Mesendoderm (in vitro differentiated cells): ENCODE measurements at regions not wholly inside any gene's neighbourhood (a gene's known extent, or its start where the extent isn't known, plus 50 kb on each side); places are given as distances from the start of the nearest gene placed in this dataset.

Source experiments
- DNase-seq: peaks from one replicate; pipeline ENCODE4 v3.0.0; 2013
- H2AK5ac ChIP-seq: 2 replicates; pipeline ENCODE4 v1.6.1; 2013; ENCODE audit warnings: low read length, inconsistent platforms
- H2BK120ac ChIP-seq: 2 replicates; pipeline ENCODE4 v1.6.1; 2013; ENCODE audit warnings: low read depth, mild to moderate bottlenecking, low read length, moderate library complexity, mixed read lengths
- H2BK15ac ChIP-seq: replicated peaks from 2 replicates; pipeline ENCODE4 v1.6.1; 2013; ENCODE audit warnings: low read depth, mild to moderate bottlenecking, moderate library complexity
- H2BK5ac ChIP-seq: 2 replicates; pipeline ENCODE4 v1.6.1; 2013; ENCODE audit warnings: low read length, inconsistent platforms
- H3K18ac ChIP-seq: 2 replicates; pipeline ENCODE4 v1.6.1; 2013; ENCODE audit warnings: mild to moderate bottlenecking, low read length, mixed read lengths
- H3K23ac ChIP-seq: one replicate; pipeline ENCODE4 v1.6.1; 2013; ENCODE audit warnings: low read length
- H3K27ac ChIP-seq: 2 replicates; pipeline ENCODE4 v1.5.1; 2013; ENCODE audit warnings: low read depth, mild to moderate bottlenecking, inconsistent platforms, low read length, moderate library complexity
- H3K27me3 ChIP-seq: 2 replicates; pipeline ENCODE4 v1.6.1; 2013; ENCODE audit warnings: low read length, control low read depth, mild to moderate bottlenecking, inconsistent platforms; ENCODE audit not compliant: insufficient read depth, poor library complexity
- H3K36me3 ChIP-seq: 2 replicates; pipeline ENCODE4 v1.6.1; 2013; ENCODE audit warnings: low read length, inconsistent platforms; ENCODE audit not compliant: control insufficient read depth, insufficient read depth
- H3K4ac ChIP-seq: one replicate; pipeline ENCODE4 v1.6.1; 2013; ENCODE audit warnings: low read depth, mild to moderate bottlenecking, low read length, moderate library complexity
- H3K4me1 ChIP-seq: 2 replicates; pipeline ENCODE4 v1.6.1; 2013; ENCODE audit warnings: low read depth, low read length, inconsistent platforms; ENCODE audit not compliant: control insufficient read depth
- H3K4me2 ChIP-seq: 2 replicates; pipeline ENCODE4 v1.6.1; 2013; ENCODE audit warnings: low read length
- H3K4me3 ChIP-seq: 2 replicates; pipeline ENCODE4 v1.5.1; 2013; ENCODE audit warnings: mild to moderate bottlenecking, low read length
- H3K56ac ChIP-seq: one replicate; pipeline ENCODE4 v1.6.1; 2013; ENCODE audit warnings: low read length
- H3K79me1 ChIP-seq: 2 replicates; pipeline ENCODE4 v1.6.1; 2013; ENCODE audit warnings: low read length, inconsistent platforms
- H3K79me2 ChIP-seq: 2 replicates; pipeline ENCODE4 v1.6.1; 2013; ENCODE audit warnings: mild to moderate bottlenecking, low read length; ENCODE audit not compliant: control insufficient read depth, insufficient read depth
- H3K9ac ChIP-seq: 2 replicates; pipeline ENCODE4 v1.6.1; 2013; ENCODE audit warnings: low read length, inconsistent platforms
- H4K5ac ChIP-seq: one replicate; pipeline ENCODE4 v1.6.1; 2013; ENCODE audit warnings: low read length
- H4K8ac ChIP-seq: one replicate; pipeline ENCODE4 v1.6.1; 2013; ENCODE audit warnings: low read depth, mild to moderate bottlenecking, control low read depth, low read length, moderate library complexity
- whole genome bisulfite sequencing: extraction: QIAGEN DNeasy Blood & Tissue Kit; methylation state at CpG from one replicate; pipeline ENCODE4 v1.1.7; 2013; ENCODE audit warnings: low lambda C conversion rate, missing lambda C conversion rate; ENCODE audit not compliant: insufficient coverage; ENCODE audit errors: extremely low coverage; 5-methylcytosine and 5-hydroxymethylcytosine counted together

DNA sequence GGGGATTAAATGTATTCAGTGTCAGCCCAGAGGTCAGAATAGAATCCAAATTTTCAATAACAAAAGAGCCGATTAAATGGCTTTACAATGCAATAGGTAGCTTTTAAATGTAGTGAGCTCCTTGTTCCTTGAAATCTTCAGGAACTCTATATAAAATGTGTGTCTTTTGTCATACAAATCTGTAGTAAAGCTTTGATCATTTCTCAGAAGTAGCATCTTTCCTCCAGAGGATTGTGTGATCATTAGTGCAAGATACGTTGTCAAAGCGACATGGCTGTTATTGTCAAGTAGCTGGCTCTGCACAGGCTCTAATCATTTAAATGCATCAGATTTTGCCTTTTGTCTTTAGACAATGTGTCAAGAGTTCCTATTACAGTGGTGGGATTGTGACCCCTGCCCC, 116.1 kb upstream of the NAMPT start:
- no peak overlapping the region for H2BK15ac ChIP-seq
- H3K4me2 ChIP-seq: no peak overlapping the region
- no peak overlapping the region for H3K4me3 ChIP-seq
- no peak overlapping the region for H3K9ac ChIP-seq
- no peak overlapping the region for H3K18ac ChIP-seq
- H4K8ac ChIP-seq: no peak overlapping the region
- no peaks in the 10 kb centered on the region for H3K27me3 ChIP-seq
- WGBS: no CpG with 5 or more reads among the region's 3 CpGs
- no peak for DNase-seq
- no peak overlapping the region for H2BK120ac ChIP-seq
- no peaks in the 10 kb centered on the region for H3K79me2 ChIP-seq
- H3K4me1 ChIP-seq: no peaks in the 10 kb centered on the region
- H2BK5ac ChIP-seq: no peak overlapping the region
- no peaks in the 10 kb centered on the region for H3K79me1 ChIP-seq
- H3K27ac ChIP-seq: no peak overlapping the region
- no peak overlapping the region for H4K5ac ChIP-seq
- H3K56ac ChIP-seq: no peak overlapping the region
- H3K36me3 ChIP-seq: no peaks in the 10 kb centered on the region
- H2AK5ac ChIP-seq: no peak overlapping the region
- no peak overlapping the region for H3K4ac ChIP-seq
- no peak overlapping the region for H3K23ac ChIP-seq

DNA sequence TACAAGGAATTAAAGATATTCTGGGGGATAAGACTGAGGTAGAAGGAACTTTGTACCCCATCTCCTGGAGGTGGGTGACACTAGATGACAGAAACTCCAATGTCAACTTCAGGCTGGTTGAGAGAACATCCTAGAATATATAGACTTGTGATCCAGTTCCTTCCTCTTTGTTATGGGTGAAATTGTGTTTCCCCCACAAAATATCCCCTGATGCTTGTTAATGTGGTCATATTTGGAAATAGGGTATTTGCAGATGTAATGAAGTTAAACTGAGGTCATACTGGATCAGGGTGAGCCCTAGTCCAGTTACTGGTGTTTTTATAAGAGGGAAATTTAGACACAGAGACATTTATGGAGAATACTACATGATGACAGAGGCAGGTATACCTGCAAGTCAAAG, 114.0 kb upstream of the NAMPT start:
- Histone ChIP-seq H2BK15ac (no peak overlapping the region), H3K56ac (no peak overlapping the region), H3K18ac (no peak overlapping the region), H3K79me1 (no peaks in the 10 kb centered on the region), H3K27me3 (no peaks in the 10 kb centered on the region), H3K23ac (no peak overlapping the region), H3K4me2 (no peak overlapping the region), H2BK120ac (no peak overlapping the region), H3K79me2 (no peaks in the 10 kb centered on the region), H3K9ac (no peak overlapping the region), H3K36me3 (no peaks in the 10 kb centered on the region), H2AK5ac (no peak overlapping the region), H4K8ac (no peak overlapping the region), H3K4me3 (no peak overlapping the region), H4K5ac (no peak overlapping the region), H2BK5ac (no peak overlapping the region), H3K4ac (no peak overlapping the region), H3K27ac (no peak overlapping the region), H3K4me1 (no peaks in the 10 kb centered on the region)
- no peak for DNase-seq

DNA sequence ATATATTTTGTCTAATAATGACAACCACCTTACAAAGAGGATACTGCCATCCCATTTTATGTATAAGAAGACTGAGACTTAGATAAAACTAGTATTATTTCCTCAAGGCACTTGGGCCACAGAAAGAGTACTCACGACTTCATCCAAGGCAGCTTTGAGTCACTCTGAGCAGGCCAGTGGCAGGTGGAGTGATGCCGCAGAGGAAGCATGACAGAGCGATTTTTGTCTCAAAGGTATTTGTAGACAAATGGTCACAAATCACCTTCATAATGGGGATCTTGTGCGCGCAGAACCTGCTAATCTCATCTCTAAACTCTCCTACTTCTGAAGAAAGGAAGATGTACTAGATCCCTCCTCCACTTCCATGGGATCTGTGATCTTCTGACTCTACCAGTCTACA, 113.2 kb upstream of the NAMPT start:
- Histone ChIP-seq H2AK5ac (no peak overlapping the region), H3K4me1 (no peaks in the 10 kb centered on the region), H2BK5ac (no peak overlapping the region), H4K5ac (no peak overlapping the region), H3K56ac (no peak overlapping the region), H3K4ac (no peak overlapping the region), H2BK15ac (no peak overlapping the region), H4K8ac (no peak overlapping the region), H3K9ac (no peak overlapping the region), H3K4me3 (no peak overlapping the region), H2BK120ac (no peak overlapping the region), H3K79me1 (no peaks in the 10 kb centered on the region), H3K79me2 (no peaks in the 10 kb centered on the region), H3K27me3 (no peaks in the 10 kb centered on the region), H3K23ac (no peak overlapping the region), H3K27ac (no peak overlapping the region), H3K4me2 (no peak overlapping the region), H3K36me3 (no peaks in the 10 kb centered on the region), H3K18ac (no peak overlapping the region)
- no CpG with 5 or more reads among the region's 5 CpGs for WGBS
- DNase-seq: no peak

DNA sequence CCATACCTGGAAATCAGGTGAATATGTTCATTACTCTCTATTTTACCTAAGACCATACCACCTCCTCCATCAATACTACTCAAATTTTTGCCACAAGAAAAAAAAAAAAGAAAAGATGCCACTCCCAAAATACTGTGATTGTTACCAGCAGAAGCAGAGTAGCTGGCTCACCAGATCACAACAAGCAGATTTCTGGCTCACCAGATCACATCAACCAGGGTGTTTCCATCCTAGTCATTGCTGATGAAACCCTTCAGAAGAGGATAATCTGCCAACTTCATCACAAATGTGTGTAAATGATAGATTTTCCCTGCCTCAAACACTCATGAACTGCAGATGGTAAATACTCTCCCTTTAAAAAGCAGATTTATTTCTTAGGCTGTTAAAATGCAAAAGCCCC, 109.7 kb upstream of the NAMPT start:
- H3K4me1 ChIP-seq: no peaks in the 10 kb centered on the region
- H3K27me3 ChIP-seq: no peaks in the 10 kb centered on the region
- no peak overlapping the region for H2BK5ac ChIP-seq
- H3K9ac ChIP-seq: no peak overlapping the region
- H3K56ac ChIP-seq: no peak overlapping the region
- H3K4me2 ChIP-seq: no peak overlapping the region
- no peak overlapping the region for H3K23ac ChIP-seq
- no peak overlapping the region for H2BK120ac ChIP-seq
- no peak overlapping the region for H3K27ac ChIP-seq
- H2AK5ac ChIP-seq: no peak overlapping the region
- no peak overlapping the region for H4K5ac ChIP-seq
- no peak overlapping the region for H4K8ac ChIP-seq
- no peak overlapping the region for H2BK15ac ChIP-seq
- H3K79me1 ChIP-seq: no peaks in the 10 kb centered on the region
- H3K18ac ChIP-seq: no peak overlapping the region
- DNase-seq: no peak
- H3K4ac ChIP-seq: no peak overlapping the region
- no peaks in the 10 kb centered on the region for H3K79me2 ChIP-seq
- no peaks in the 10 kb centered on the region for H3K36me3 ChIP-seq
- no peak overlapping the region for H3K4me3 ChIP-seq

DNA sequence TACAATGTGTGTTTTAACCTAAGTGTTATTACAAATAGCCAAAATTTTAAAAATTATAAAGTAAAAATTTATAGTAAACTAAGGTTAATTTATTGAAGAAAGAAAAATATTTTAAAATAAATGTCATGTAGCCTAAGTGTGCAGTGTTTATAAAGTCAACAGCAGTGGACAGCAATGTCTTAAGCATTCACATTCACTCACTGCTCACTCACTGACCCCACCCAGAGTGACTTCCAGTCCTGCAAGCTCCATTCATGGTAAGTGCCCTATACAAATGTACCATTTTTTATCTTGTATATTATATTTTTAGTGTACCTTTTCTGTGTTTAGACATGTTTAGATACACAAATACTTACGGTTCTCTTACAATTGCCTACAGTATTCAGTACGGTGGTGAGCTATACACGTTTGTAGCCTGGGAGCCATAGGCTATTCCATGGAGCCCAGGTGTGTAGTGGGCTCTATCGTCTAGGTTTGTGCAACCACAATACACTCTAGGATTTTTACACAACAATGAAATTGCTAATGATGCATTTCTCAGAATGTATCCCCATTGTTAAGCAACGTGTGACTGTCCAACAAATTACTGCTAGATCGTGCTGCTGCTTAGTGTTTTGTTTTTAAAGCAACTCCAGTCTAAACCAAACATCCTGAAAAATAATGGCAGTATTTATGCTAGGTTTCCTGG, 108.9 kb upstream of the NAMPT start:
- H3K56ac ChIP-seq: no peak overlapping the region
- no peak overlapping the region for H3K23ac ChIP-seq
- H4K5ac ChIP-seq: no peak overlapping the region
- no peaks in the 10 kb centered on the region for H3K36me3 ChIP-seq
- H3K9ac ChIP-seq: no peak overlapping the region
- no peak for DNase-seq
- no peak overlapping the region for H2BK120ac ChIP-seq
- no CpG with 5 or more reads among the region's 6 CpGs for WGBS
- H3K79me2 ChIP-seq: no peaks in the 10 kb centered on the region
- H3K18ac ChIP-seq: no peak overlapping the region
- H4K8ac ChIP-seq: no peak overlapping the region
- no peak overlapping the region for H2AK5ac ChIP-seq
- H2BK15ac ChIP-seq: no peak overlapping the region
- H2BK5ac ChIP-seq: no peak overlapping the region
- no peak overlapping the region for H3K4me2 ChIP-seq
- H3K27ac ChIP-seq: no peak overlapping the region
- H3K4me3 ChIP-seq: no peak overlapping the region
- no peak overlapping the region for H3K4ac ChIP-seq
- no peaks in the 10 kb centered on the region for H3K4me1 ChIP-seq
- no peaks in the 10 kb centered on the region for H3K79me1 ChIP-seq
- no peaks in the 10 kb centered on the region for H3K27me3 ChIP-seq

DNA sequence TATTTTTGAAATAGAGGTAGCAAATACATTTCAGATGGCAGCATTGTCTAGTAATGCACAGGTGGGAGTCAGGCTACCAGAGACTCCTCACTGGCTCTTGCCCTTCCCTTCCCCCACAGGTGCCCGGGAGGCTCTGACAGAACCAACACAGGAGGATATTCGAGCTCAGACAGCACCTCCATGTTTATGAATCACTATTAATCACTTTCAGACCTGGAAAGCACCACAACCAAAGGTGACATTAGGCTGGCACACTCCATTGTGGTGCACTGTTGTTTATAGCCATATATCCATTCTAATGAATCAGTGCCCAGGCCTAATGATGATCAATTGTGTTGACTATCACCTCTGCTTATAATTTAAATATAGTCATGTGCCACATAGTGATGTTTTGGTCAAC, 107.8 kb upstream of the NAMPT start:
- Histone ChIP-seq H3K79me1 (no peaks in the 10 kb centered on the region), H2AK5ac (no peak overlapping the region), H3K27ac (no peak overlapping the region), H3K23ac (no peak overlapping the region), H3K4me2 (no peak overlapping the region), H3K4ac (no peak overlapping the region), H3K4me3 (no peak overlapping the region), H3K27me3 (no peaks in the 10 kb centered on the region), H3K9ac (no peak overlapping the region), H4K8ac (no peak overlapping the region), H3K36me3 (no peaks in the 10 kb centered on the region), H4K5ac (no peak overlapping the region), H2BK120ac (no peak overlapping the region), H2BK5ac (no peak overlapping the region), H3K56ac (no peak overlapping the region), H3K79me2 (no peaks in the 10 kb centered on the region), H3K18ac (no peak overlapping the region), H2BK15ac (no peak overlapping the region), H3K4me1 (no peaks in the 10 kb centered on the region)
- WGBS: no CpG with 5 or more reads among the region's 2 CpGs
- no peak for DNase-seq
